Tibial nerve (tissue), 4 donors: ENCODE measurements at regions not wholly inside any gene's neighbourhood (a gene's known extent, or its start where the extent isn't known, plus 50 kb on each side); places are given as distances from the start of the nearest gene placed in this dataset.

ENCODE experiments used
- CTCF ChIP-seq, 5 experiments: fragments of 200-600 bp in 3 of 5; fragments of 450-650 bp in 2 of 5; sonication (generic) in 3 of 5; IDR thresholded peaks; one replicate each; pipeline ENCODE4 v1.5.1; 2016 to 2019; ENCODE audit warnings: antibody characterized with exemption in 5 of 5, mild to moderate bottlenecking in 3 of 5, moderate library complexity in 2 of 5
- EP300 ChIP-seq, 2 donors: sonication (generic); formaldehyde crosslinking; IDR thresholded peaks; one replicate each; pipeline ENCODE4 v1.6.1; 2017; ENCODE audit warnings: antibody characterized with exemption in 2 of 2, mild to moderate bottlenecking in 1 of 2

- no peak for TF ChIP-seq EP300 (IDR thresholded peaks at IDR 0.05)
- TF ChIP-seq CTCF (IDR thresholded peaks at IDR 0.05) = no peak
These were observed 187.4 kb upstream of the NTF3 start for GRCh38 chr12:5244513-5244972.
